Naive B cell (primary cell): ENCODE measurements at regions not wholly inside any gene's neighbourhood (a gene's known extent, or its start where the extent isn't known, plus 50 kb on each side); places are given as distances from the start of the nearest gene placed in this dataset.
"Not testable (repeated sequence)": the region's sequence is repeated elsewhere in the genome, so short reads cannot be mapped to it uniquely, and the experiment has no call there.

Experiments
- ATAC-seq, 2 donors: fragments of 150-1000 bp; cut with Tn5 transposase; 2 replicates each; pipeline ENCODE4 v1.10.0; 2021; ENCODE audit warnings: low read depth in 2 of 2, mild to moderate bottlenecking in 2 of 2, moderate library complexity in 2 of 2
- DNase-seq: peaks from one replicate; pipeline ENCODE4 v3.0.0; 2022
- H3K27ac Mint-ChIP-seq, 6 donors: one replicate each; pipeline ENCODE4 v1.8.0; 2020 to 2022; ENCODE audit warnings: mild to moderate bottlenecking in 6 of 6, mixed read lengths in 6 of 6, moderate library complexity in 5 of 6, inconsistent platforms in 2 of 6
- H3K27me3 Mint-ChIP-seq, 3 donors: one replicate each; pipeline ENCODE4 v1.8.0; 2021 to 2022; ENCODE audit warnings: mixed read lengths in 3 of 3, mild to moderate bottlenecking in 1 of 3
- H3K36me3 Mint-ChIP-seq, 2 donors: one replicate each; pipeline ENCODE4 v1.8.0; 2020 to 2022; ENCODE audit warnings: mixed read lengths in 2 of 2, inconsistent platforms in 1 of 2, mild to moderate bottlenecking in 1 of 2
- H3K4me1 Mint-ChIP-seq, 3 donors: one replicate each; pipeline ENCODE4 v1.8.0; 2020 to 2022; ENCODE audit warnings: mixed read lengths in 3 of 3, inconsistent platforms in 1 of 3, mild to moderate bottlenecking in 1 of 3, moderate library complexity in 1 of 3
- H3K4me3 Mint-ChIP-seq, 8 donors: one replicate each; pipeline ENCODE4 v1.8.0; 2020 to 2022; ENCODE audit warnings: mild to moderate bottlenecking in 8 of 8, mixed read lengths in 8 of 8, moderate library complexity in 8 of 8, inconsistent platforms in 2 of 8
- H3K9me3 Mint-ChIP-seq, 7 donors: one replicate each; pipeline ENCODE4 v1.8.0; 2020 to 2022; ENCODE audit warnings: mixed read lengths in 7 of 7, mild to moderate bottlenecking in 5 of 7, inconsistent platforms in 2 of 7, moderate library complexity in 1 of 7

- peak; percentile 71 to 85 for ATAC-seq
Measured at GRCh38 chr10:4221310-4221709, 436.3 kb upstream of the KLF6 start.

GRCh38 chr10:4219901-4220300 is 434.9 kb upstream of the KLF6 start:
- peaks cover 10 to 11% (median 11%) of the 10 kb centered on the region in 3 donors for H3K4me1 Mint-ChIP-seq

More at GRCh38 chr10:4221310-4221709, 436.3 kb upstream of the KLF6 start:
- DNase-seq, result peak; percentile 24
- Mint-ChIP-seq H3K4me3 (peak overlapping the region in 1 of 8 donors; percentile 27), H3K27me3 (peaks cover 5 to 17% (median 9%) of the 10 kb centered on the region in 3 donors), H3K9me3 (peaks cover 0 to 12% (median 4%) of the 10 kb centered on the region in 7 donors), H3K27ac (peak overlapping the region in 2 of 6 donors; percentile 6 to 88), H3K4me1 (peaks cover 10 to 11% (median 11%) of the 10 kb centered on the region in 3 donors)
- H3K36me3 Mint-ChIP-seq, result not testable (repeated sequence)

GRCh38 chr10:4217653-4218052 is 432.6 kb upstream of the KLF6 start:
- DNase-seq, result no peak
- Mint-ChIP-seq H3K9me3 (peaks cover 0 to 12% (median 4%) of the 10 kb centered on the region in 7 donors), H3K4me3 (no peak overlapping the region), H3K36me3 (no peaks in the 10 kb centered on the region), H3K27me3 (peaks cover 5 to 27% (median 9%) of the 10 kb centered on the region in 3 donors), H3K4me1 (peaks cover 10 to 11% (median 11%) of the 10 kb centered on the region in 3 donors), H3K27ac (no peak overlapping the region)
- ATAC-seq, result no peak

More at GRCh38 chr10:4219901-4220300, 434.9 kb upstream of the KLF6 start:
- no peak overlapping the region for H3K4me3 Mint-ChIP-seq
- H3K36me3 Mint-ChIP-seq, result no peaks in the 10 kb centered on the region
- DNase-seq (no peak), ATAC-seq (no peak)
- no peak overlapping the region for H3K27ac Mint-ChIP-seq
- peaks cover 5 to 22% (median 9%) of the 10 kb centered on the region in 3 donors for H3K27me3 Mint-ChIP-seq
- peaks cover 0 to 12% (median 4%) of the 10 kb centered on the region in 7 donors for H3K9me3 Mint-ChIP-seq

GRCh38 chr10:4217187-4217586 is 432.2 kb upstream of the KLF6 start:
- ATAC-seq, result no peak
- no peak overlapping the region for H3K27ac Mint-ChIP-seq
- H3K27me3 Mint-ChIP-seq, result peaks cover 5 to 27% (median 13%) of the 10 kb centered on the region in 3 donors
- peaks cover 0 to 12% (median 4%) of the 10 kb centered on the region in 7 donors for H3K9me3 Mint-ChIP-seq
- DNase-seq, result no peak
- peaks cover 10 to 11% (median 11%) of the 10 kb centered on the region in 3 donors for H3K4me1 Mint-ChIP-seq
- H3K4me3 Mint-ChIP-seq, result no peak overlapping the region
- no peaks in the 10 kb centered on the region for H3K36me3 Mint-ChIP-seq

DNA sequence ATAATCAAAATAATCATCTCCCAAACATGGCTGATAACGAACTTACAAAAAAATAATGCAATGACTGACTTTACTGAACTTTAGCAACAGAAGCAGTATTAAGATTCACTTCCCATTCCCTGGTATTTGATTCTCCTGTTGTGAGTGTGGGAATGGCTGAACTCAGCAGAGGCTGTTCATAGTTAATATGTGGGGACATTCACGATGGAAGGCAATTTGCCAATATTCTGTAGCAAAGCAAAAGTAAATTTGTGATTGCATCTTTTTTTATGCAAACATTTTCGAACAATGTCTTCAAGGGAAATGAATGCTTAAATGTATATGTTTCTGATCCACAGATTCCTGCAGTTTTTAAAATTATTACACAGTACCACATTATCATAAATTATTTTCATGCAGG is 431.7 kb upstream of the KLF6 start:
- Mint-ChIP-seq H3K4me1 (peaks cover 10 to 11% (median 11%) of the 10 kb centered on the region in 3 donors), H3K27ac (no peak overlapping the region)
- ATAC-seq, result no peak

DNA sequence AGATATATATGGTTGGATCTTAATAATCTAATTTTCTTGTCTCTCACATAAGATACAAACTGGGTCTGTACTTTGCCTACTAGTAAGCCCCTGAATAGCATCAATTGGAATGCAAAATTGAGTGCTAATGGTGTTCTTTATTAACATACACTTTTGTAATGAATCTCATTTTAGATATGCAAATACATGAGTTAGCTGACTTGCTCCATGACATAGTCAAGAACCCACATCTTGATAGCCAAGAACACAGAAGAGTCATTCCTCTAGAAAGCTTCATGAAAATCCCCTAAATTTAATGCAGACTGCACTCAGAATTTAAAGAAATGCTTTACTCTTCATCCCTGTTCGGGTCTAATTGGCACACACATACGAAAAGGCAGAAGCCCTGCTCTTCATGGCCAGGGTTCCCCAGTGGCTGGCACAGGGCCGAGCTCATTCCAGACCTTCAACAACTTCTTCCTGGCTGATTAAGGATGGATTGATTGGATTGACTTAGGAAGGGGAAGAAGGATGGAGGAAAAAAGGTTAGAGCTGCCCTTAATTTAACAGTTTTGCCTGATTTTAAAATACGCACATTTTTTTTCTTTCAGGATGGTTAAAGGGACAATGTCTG is 431.1 kb upstream of the KLF6 start:
- peaks cover 0 to 7% (median 3%) of the 10 kb centered on the region in 7 donors for H3K9me3 Mint-ChIP-seq
- no peak overlapping the region for H3K4me3 Mint-ChIP-seq
- ATAC-seq (no peak), DNase-seq (no peak)
- no peak overlapping the region for H3K27ac Mint-ChIP-seq
- H3K36me3 Mint-ChIP-seq, result no peaks in the 10 kb centered on the region
- H3K4me1 Mint-ChIP-seq, result peaks cover 6% of the 10 kb centered on the region in 3 donors
- H3K27me3 Mint-ChIP-seq, result peaks cover 5 to 27% (median 14%) of the 10 kb centered on the region in 3 donors

More for the DNA sequence above, 431.7 kb upstream of the KLF6 start:
- H3K9me3 Mint-ChIP-seq, result peaks cover 0 to 12% (median 4%) of the 10 kb centered on the region in 7 donors
- H3K36me3 Mint-ChIP-seq, result no peaks in the 10 kb centered on the region
- no peak for DNase-seq
- peaks cover 5 to 27% (median 14%) of the 10 kb centered on the region in 3 donors for H3K27me3 Mint-ChIP-seq
- no peak overlapping the region for H3K4me3 Mint-ChIP-seq

DNA sequence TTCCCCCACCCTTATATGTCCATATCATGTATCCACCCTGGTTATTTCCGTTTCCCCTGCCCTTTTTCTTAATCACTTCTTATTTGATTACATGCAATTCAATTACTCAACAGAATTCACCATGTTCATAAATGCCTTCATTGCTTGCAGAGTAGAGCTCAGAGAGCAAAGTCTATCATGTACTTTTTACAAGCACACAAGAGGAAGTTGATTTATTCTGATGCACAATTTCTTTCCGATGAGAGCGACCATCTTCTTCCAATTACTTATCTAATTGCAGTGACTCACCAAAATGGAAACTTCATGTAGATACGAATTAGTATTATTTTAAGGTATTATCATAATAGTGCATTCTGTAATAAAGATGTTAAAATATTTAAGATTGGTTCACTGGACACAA is 430.5 kb upstream of the KLF6 start:
- H3K27ac Mint-ChIP-seq, result no peak overlapping the region
- peaks cover 0 to 1% (median 0%) of the 10 kb centered on the region in 7 donors for H3K9me3 Mint-ChIP-seq
- no peak overlapping the region for H3K4me3 Mint-ChIP-seq
- DNase-seq (no peak), ATAC-seq (no peak)
- peaks cover under 1 to 1% (median under 1%) of the 10 kb centered on the region in 3 donors for H3K4me1 Mint-ChIP-seq
- H3K27me3 Mint-ChIP-seq, result peaks cover 5 to 27% (median 14%) of the 10 kb centered on the region in 3 donors
- no peaks in the 10 kb centered on the region for H3K36me3 Mint-ChIP-seq

DNA sequence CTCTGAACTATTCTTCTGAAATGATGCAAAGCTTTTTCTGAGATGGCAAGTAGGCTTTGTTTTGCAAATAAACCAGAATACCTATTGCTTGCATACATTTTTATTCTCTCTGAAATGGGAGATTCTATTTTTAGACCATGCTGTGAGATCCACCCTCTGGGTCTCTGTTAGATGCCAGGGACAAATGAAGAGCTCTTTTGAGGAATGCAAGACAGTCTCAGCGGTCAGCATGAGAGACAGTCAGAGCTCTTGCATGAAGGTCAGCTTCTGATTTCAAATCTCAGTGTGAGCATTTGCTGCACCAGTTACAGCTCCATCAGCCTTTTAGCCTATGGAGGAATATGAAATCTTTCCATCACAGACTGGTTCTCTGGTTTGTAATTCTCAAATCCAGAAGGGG is 429.9 kb upstream of the KLF6 start:
- Mint-ChIP-seq H3K27me3 (peaks cover 5 to 27% (median 14%) of the 10 kb centered on the region in 3 donors), H3K27ac (no peak overlapping the region), H3K36me3 (no peaks in the 10 kb centered on the region), H3K9me3 (no peaks in the 10 kb centered on the region), H3K4me3 (no peak overlapping the region), H3K4me1 (no peaks in the 10 kb centered on the region)
- ATAC-seq (no peak), DNase-seq (no peak)

DNA sequence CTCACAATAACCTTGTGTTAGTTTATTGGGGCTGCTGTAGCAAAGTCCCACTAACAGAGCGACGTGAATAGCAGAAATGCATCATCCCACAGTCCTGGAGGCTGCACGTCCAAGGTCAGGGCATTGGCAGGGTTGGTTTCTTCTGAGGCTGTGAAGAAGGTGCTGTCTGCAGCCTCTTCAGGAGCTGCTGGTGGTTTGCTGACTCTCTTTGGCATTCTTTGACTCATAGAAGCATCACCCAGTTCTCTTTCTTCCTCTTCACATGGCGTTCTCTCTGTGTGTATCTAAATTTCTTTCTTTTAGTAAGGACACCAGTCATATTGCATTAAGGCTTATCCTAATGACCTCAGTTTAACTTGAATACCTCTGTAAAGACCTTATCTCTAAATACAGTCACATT is 428.4 kb upstream of the KLF6 start:
- H3K4me3 Mint-ChIP-seq, result no peak overlapping the region
- no peak overlapping the region for H3K27ac Mint-ChIP-seq
- H3K36me3 Mint-ChIP-seq, result no peaks in the 10 kb centered on the region
- ATAC-seq, result no peak
- H3K4me1 Mint-ChIP-seq, result no peaks in the 10 kb centered on the region
- H3K9me3 Mint-ChIP-seq, result no peaks in the 10 kb centered on the region
- DNase-seq, result no peak
- peaks cover 0 to 34% (median 14%) of the 10 kb centered on the region in 3 donors for H3K27me3 Mint-ChIP-seq

DNA sequence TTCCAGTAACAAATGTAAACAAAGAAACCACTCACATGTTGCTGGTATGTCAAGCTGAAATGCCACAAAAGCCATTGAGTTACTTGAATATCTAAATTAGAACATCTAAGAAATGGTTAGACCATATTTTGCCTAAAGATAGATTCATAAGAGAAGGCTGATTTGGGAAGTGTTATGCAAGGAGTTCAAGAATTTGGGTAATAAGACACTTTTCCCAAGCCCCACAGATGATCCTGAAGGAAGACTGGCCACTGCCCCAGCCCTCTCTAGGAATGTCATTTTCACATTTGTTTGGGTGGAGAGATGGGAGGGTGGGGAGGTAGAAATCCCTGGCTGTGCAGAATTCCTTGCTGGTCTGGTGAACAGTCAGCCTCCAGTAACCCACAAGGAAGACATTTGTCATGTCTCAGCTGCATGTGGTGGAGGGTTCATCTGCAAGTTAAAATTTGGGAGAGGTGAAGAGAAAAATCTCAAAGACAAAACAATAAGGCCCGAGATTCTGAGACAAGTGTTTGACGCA is 427.2 kb upstream of the KLF6 start:
- Mint-ChIP-seq H3K4me3 (no peak overlapping the region), H3K4me1 (no peaks in the 10 kb centered on the region), H3K27me3 (peaks cover 8 to 31% (median 9%) of the 10 kb centered on the region in 3 donors), H3K9me3 (no peaks in the 10 kb centered on the region), H3K36me3 (no peaks in the 10 kb centered on the region), H3K27ac (no peak overlapping the region)
- ATAC-seq (no peak), DNase-seq (no peak)

DNA sequence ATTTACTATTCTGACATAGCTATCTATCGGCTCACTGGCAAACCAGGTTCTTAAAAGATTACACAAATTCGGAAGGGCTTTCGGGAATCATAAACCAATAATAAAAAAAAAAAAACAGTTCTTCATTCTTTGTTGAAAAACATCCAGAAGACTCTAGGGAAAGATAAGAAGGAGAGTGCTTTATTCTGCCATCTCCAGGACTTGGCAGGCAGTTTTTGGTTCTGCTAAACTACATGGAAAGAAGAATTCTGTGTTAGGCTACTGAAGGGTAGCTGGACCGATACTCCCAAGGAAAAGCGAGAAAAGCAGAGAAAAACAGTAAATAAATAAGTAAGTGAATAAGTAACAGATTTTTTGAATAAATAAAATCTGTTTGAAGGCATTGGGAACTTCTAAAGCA is 423.5 kb upstream of the KLF6 start:
- no peak overlapping the region for H3K4me3 Mint-ChIP-seq
- ATAC-seq (no peak), DNase-seq (no peak)
- no peak overlapping the region for H3K27ac Mint-ChIP-seq
- H3K9me3 Mint-ChIP-seq, result peaks cover 0 to 6% (median 0%) of the 10 kb centered on the region in 7 donors
- H3K36me3 Mint-ChIP-seq, result peaks cover 0 to 7% of the 10 kb centered on the region in 2 donors
- peaks cover 17 to 26% (median 21%) of the 10 kb centered on the region in 3 donors for H3K27me3 Mint-ChIP-seq
- peaks cover 0 to 4% (median 0%) of the 10 kb centered on the region in 3 donors for H3K4me1 Mint-ChIP-seq

- peaks cover 4 to 7% of the 10 kb centered on the region in 2 donors for H3K36me3 Mint-ChIP-seq
- DNase-seq, result no peak
Measured at GRCh38 chr10:4205113-4205512, 420.1 kb upstream of the KLF6 start.

GRCh38 chr10:4202938-4203337 is 417.9 kb upstream of the KLF6 start:
- Mint-ChIP-seq H3K36me3 (peaks cover 4 to 7% of the 10 kb centered on the region in 2 donors), H3K4me1 (peaks cover 0 to 4% (median 0%) of the 10 kb centered on the region in 3 donors), H3K27ac (no peak overlapping the region), H3K4me3 (no peak overlapping the region), H3K27me3 (peaks cover 16 to 31% (median 24%) of the 10 kb centered on the region in 3 donors), H3K9me3 (peaks cover 0 to 6% (median 0%) of the 10 kb centered on the region in 7 donors)
- DNase-seq (no peak), ATAC-seq (no peak)

More at GRCh38 chr10:4205113-4205512, 420.1 kb upstream of the KLF6 start:
- no peak for ATAC-seq
- peaks cover 0 to 6% (median 0%) of the 10 kb centered on the region in 7 donors for H3K9me3 Mint-ChIP-seq
- no peak overlapping the region for H3K27ac Mint-ChIP-seq
- H3K4me3 Mint-ChIP-seq, result no peak overlapping the region
- H3K27me3 Mint-ChIP-seq, result peaks cover 16 to 36% (median 33%) of the 10 kb centered on the region in 3 donors
- H3K4me1 Mint-ChIP-seq, result peaks cover 0 to 4% (median 0%) of the 10 kb centered on the region in 3 donors
